Lower leg skin (tissue), 4 donors: ENCODE measurements at regions not wholly inside any gene's neighbourhood (a gene's known extent, or its start where the extent isn't known, plus 50 kb on each side); places are given as distances from the start of the nearest gene placed in this dataset.

Experiments
- DNase-seq, 2 donors: peaks; one replicate each; pipeline ENCODE4 v3.0.0-alpha.2; 2019; ENCODE audit warnings: low spot score in 2 of 2
- H3K4me3 ChIP-seq: fragments of 200-600 bp; sonication (generic); 2 replicates; pipeline ENCODE4 v1.5.1; 2017; ENCODE audit warnings: mild to moderate bottlenecking, low read depth; ENCODE audit not compliant: poor library complexity, severe bottlenecking
- POLR2A ChIP-seq, 2 donors: fragments of 450-650 bp; IDR thresholded peaks; one replicate each; pipeline ENCODE4 v1.6.1; 2016 to 2017; ENCODE audit warnings: antibody characterized with exemption in 2 of 2, mild to moderate bottlenecking in 1 of 2, moderate library complexity in 1 of 2
- WGBS, 2 donors: methylation state at CpG; one replicate each; pipeline ENCODE4 v1.1.5; 2018; 5-methylcytosine and 5-hydroxymethylcytosine counted together
- intact Hi-C: fragments of 100-400 bp; cut with DNase I; formaldehyde crosslinking; loops from one replicate; pipeline ENCODE4 v1.15.0; 2023; ENCODE audit warnings: low total_unique reads
- TF ChIP-seq, protein P1 (sequence below), 3 donors: fragments of 450-650 bp; IDR thresholded peaks; one replicate each; pipeline ENCODE4 v1.5.1; 2016; ENCODE audit warnings: antibody characterized with exemption in 3 of 3, mild to moderate bottlenecking in 3 of 3, moderate library complexity in 2 of 3

- DNase-seq, result no peak
- TF ChIP-seq, protein P1, sequence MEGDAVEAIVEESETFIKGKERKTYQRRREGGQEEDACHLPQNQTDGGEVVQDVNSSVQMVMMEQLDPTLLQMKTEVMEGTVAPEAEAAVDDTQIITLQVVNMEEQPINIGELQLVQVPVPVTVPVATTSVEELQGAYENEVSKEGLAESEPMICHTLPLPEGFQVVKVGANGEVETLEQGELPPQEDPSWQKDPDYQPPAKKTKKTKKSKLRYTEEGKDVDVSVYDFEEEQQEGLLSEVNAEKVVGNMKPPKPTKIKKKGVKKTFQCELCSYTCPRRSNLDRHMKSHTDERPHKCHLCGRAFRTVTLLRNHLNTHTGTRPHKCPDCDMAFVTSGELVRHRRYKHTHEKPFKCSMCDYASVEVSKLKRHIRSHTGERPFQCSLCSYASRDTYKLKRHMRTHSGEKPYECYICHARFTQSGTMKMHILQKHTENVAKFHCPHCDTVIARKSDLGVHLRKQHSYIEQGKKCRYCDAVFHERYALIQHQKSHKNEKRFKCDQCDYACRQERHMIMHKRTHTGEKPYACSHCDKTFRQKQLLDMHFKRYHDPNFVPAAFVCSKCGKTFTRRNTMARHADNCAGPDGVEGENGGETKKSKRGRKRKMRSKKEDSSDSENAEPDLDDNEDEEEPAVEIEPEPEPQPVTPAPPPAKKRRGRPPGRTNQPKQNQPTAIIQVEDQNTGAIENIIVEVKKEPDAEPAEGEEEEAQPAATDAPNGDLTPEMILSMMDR (IDR thresholded peaks at IDR 0.05), result no peak
- TF ChIP-seq POLR2A (IDR thresholded peaks at IDR 0.05), result no peak
- intact Hi-C loops, result no loop called here
- H3K4me3 ChIP-seq, result no peak overlapping the region
Measured at GRCh38 chr11:86728562-86728961, 56.1 kb upstream of the ME3 start.

DNA sequence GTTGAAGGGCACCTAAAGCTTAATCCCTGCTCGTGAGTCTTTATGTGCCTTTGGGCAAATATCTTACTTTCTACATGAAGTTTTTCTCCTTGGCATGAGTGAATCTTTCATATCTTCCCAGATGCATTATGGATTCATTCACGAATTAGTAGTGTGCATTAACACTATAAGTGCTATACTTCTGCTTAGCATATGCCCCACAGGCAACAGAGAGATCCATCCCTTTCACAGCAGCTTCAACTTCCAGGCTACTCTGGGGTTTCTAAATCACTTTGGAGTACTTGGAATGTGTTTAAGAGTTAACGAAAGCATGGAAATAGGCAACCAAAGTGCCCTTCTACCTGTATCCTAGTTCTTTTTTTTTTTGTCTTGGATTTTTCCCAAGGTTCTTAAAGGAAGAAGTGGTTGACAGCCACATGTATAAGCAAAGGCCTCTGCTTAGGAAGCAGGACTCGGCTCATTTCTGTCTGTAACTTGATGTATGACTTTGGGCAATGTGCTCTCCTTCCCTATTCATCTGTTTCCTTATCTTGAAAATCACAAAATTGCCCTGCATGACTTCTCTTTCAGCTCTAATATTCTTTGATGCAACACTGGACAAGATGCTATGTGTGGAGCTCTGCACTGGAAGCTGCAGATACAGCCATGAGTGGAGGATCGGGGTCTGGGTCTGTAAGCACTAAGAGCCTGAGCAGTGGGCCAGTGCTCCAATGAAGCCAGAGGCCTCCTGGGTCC is 54.5 kb upstream of the ME3 start:
- intact Hi-C loops, result no loop called here
- no peak for DNase-seq
- TF ChIP-seq POLR2A (IDR thresholded peaks at IDR 0.05), result no peak
- TF ChIP-seq, protein P1 (IDR thresholded peaks at IDR 0.05), result no peak
- no peak overlapping the region for H3K4me3 ChIP-seq
- WGBS, 2 donors, result 65 to 75% methylated on average over 5 of the region's 5 CpGs

DNA sequence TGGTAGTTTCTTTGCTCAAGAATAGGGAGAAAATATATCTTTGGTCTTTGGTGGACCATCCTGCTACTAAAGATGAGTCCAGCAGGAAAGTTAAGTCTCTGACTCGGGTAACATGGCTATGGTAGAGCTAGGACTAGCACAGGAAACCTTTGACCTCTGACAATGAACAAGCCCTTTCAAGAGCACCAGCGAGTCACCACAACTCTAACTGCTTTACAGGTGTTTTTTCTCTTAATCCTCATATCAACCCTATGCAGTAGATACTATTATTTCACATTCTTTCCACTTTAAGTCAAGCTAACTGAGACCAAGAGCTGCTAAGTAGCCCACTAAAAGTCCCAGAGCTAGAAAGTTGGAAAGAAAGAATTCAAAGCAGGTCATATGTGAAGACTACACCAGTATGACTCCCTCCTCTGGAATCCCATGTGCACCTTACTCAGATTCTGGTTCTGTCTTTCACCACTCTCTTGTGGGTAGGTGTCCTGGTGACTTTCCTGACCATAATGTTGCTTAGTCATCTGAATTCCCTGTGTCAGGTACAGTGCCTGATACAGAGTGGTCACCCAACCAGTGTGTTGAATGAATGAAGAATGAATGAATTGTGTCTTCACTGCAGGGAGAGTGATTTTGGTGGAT is 53.8 kb upstream of the ME3 start:
- no peak for TF ChIP-seq POLR2A (IDR thresholded peaks at IDR 0.05)
- 93 to 97% methylated on average over 2 of the region's 2 CpGs for WGBS, 2 donors
- H3K4me3 ChIP-seq, result no peak overlapping the region
- no peak for DNase-seq
- intact Hi-C loops, result no loop called here

DNA sequence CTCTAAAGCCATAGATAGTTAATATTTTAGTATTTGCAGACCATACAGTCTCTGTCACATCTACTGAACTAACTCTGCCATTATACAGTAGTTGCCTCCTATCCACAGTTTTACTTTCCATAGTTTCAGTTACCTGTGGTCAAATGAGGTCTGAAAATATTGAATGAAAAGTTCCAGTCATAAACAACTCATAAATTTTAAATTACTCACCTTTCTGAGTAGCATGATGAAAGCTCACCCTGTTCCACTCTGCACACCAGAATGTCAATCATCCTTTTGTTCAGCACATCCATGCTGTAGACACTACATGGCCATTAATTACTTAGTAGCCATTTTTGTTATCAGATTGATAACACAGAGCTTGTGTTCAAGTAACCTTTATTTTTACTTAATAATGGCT is 51.7 kb upstream of the ME3 start:
- DNase-seq, result no peak
- intact Hi-C loops, result no loop called here
- H3K4me3 ChIP-seq, result no peak overlapping the region
- no peak for TF ChIP-seq POLR2A (IDR thresholded peaks at IDR 0.05)
- TF ChIP-seq, protein P1 (IDR thresholded peaks at IDR 0.05), result no peak

DNA sequence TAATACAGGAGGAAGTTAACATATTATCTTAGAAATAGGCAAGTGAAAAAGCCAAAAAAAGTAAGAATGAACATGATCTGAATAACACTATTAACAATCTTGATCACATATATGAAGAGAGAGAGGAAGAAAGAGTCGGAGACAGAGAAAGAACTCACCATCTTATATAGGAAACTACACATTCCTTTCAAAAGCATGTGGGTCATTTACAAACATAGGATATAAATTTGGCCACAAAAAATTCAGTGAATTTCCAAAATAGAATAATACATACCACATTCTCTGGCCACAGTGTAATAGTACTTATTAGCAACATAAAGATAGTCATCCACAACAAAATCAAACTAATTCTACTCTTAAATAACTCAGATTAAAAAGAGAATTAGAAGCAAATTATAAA is 50.9 kb upstream of the ME3 start:
- TF ChIP-seq, protein P1 (IDR thresholded peaks at IDR 0.05), result no peak
- TF ChIP-seq POLR2A (IDR thresholded peaks at IDR 0.05), result no peak
- H3K4me3 ChIP-seq, result no peak overlapping the region
- intact Hi-C loops, result no loop called here
- no peak for DNase-seq
- WGBS, 2 donors, result 94 to 100% methylated on average over 1 of the region's 1 CpG

DNA sequence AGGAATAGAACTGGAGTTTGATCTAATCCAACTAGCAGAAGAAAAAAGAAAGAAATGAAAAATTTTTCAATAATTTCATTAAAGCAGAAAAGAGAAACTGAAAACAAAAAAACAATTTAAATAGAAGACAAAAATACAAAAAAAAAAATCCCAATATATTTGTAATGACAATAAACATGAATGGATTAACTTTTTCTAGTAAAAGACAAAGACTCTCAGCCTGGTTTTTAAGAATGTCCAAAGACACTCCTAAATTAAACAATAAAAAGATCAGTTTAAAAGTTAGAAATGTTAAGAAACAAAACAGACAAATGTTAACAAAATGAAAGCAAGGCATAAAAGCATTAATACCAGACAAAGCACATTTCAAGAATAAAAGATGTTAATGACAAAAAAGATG is 50.3 kb upstream of the ME3 start:
- intact Hi-C loops, result no loop called here
- no peak for TF ChIP-seq POLR2A (IDR thresholded peaks at IDR 0.05)
- TF ChIP-seq, protein P1 (IDR thresholded peaks at IDR 0.05), result no peak
- no peak for DNase-seq
- H3K4me3 ChIP-seq, result no peak overlapping the region
